K562 (cell line): ENCODE measurements at regions not wholly inside any gene's neighbourhood (a gene's known extent, or its start where the extent isn't known, plus 50 kb on each side); places are given as distances from the start of the nearest gene placed in this dataset.

Source experiments
- ATAC-seq: fragments of 200-7000 bp; cut with Tn5 transposase; 3 replicates; pipeline ENCODE4 v1.9.1; 2020; ENCODE audit warnings: moderate library complexity
- BruUV-seq: library from RNA; stranded (reverse); fragments of 400-500 nt; replicated peaks from 2 replicates; lab custom pipeline; 2021; lab: Mats Ljungman, UMichigan
- CTCF ChIA-PET: fragments of 300-600 bp; formaldehyde crosslinking; extraction: SDS; loops from one replicate; lab custom pipeline; 2021; ENCODE audit warnings: low intra/inter-chr PET ratio; lab: Yijun Ruan, JAX
- POLR2A ChIA-PET: fragments of 300-600, 350-650 bp; sonication (Branson Sonifier 250); formaldehyde crosslinking; extraction: SDS; loops from one replicate; lab custom pipeline; 2021; ENCODE audit warnings: antibody characterized with exemption, inconsistent platforms; lab: Yijun Ruan, JAX
- DNase-seq, 4 experiments: peaks; one replicate each; pipeline versions ENCODE4 v3.0.0 to v3.0.0-alpha.2; 2011 to 2018; ENCODE audit warnings: low spot score in 3 of 4, mixed read lengths in 3 of 4; ENCODE audit errors: extremely low read depth in 1 of 4
- FAIRE-seq: peaks from 2 replicates; lab custom pipeline; 2011; peaks lifted over from hg19 to GRCh38; lab: Jason Lieb, UNC
- H2AFZ ChIP-seq: 2 replicates; pipeline ENCODE4 v1.6.0; 2011; ENCODE audit warnings: low read depth, low read length, control low read depth, inconsistent platforms
- H3K27ac ChIP-seq: fragments of 200-600 bp; 3 replicates; pipeline ENCODE4 v1.8.0; 2011; ENCODE audit warnings: low read depth, mild to moderate bottlenecking, control low read depth, inconsistent platforms, low read length, moderate library complexity, mixed read lengths; ENCODE audit errors: extremely low read depth
- H3K27me3 ChIP-seq, 2 experiments: fragments of 300-600 bp in 1 of 2; 2 replicates in 1 of 2; 3 replicates in 1 of 2; pipeline versions ENCODE4 v1.6.0 to v1.8.0; 2011; ENCODE audit warnings: inconsistent platforms in 2 of 2, low read length in 2 of 2, mild to moderate bottlenecking in 1 of 2, mixed read lengths in 1 of 2, moderate library complexity in 1 of 2; ENCODE audit not compliant: control insufficient read depth in 2 of 2, insufficient read depth in 2 of 2
- H3K36me3 ChIP-seq: fragments of 300-600 bp; 3 replicates; pipeline ENCODE4 v1.8.0; 2011; ENCODE audit warnings: mild to moderate bottlenecking, low read length, inconsistent platforms; ENCODE audit not compliant: control insufficient read depth, insufficient read depth
- H3K4me1 ChIP-seq, 2 experiments: fragments of 200-600 bp in 1 of 2; replicated peaks in 1 of 2; 2 replicates in 1 of 2; 3 replicates in 1 of 2; pipeline versions ENCODE4 v1.5.1 to v1.8.0; 2011; ENCODE audit warnings: inconsistent platforms in 2 of 2, low read length in 2 of 2, mild to moderate bottlenecking in 1 of 2, mixed read lengths in 1 of 2, moderate library complexity in 1 of 2; ENCODE audit not compliant: control insufficient read depth in 2 of 2, insufficient read depth in 2 of 2
- H3K4me2 ChIP-seq: 2 replicates; pipeline ENCODE4 v1.6.1; 2011; ENCODE audit warnings: low read length, control low read depth, inconsistent platforms, mixed read lengths; ENCODE audit not compliant: insufficient read depth
- H3K4me3 ChIP-seq: fragments of 200-600 bp; sonication (generic), shearing (Covaris generic); 2 replicates; pipeline ENCODE4 v1.5.1; 2016; ENCODE audit warnings: control low read depth, inconsistent platforms
- H3K79me2 ChIP-seq: fragments of 200-600 bp; 3 replicates; pipeline ENCODE4 v1.8.0; 2011; ENCODE audit warnings: low read length, inconsistent platforms; ENCODE audit not compliant: control insufficient read depth, insufficient read depth
- H3K9ac ChIP-seq, 2 experiments: 2 replicates each; pipeline versions ENCODE4 v1.6.0 to v1.6.1; 2011; ENCODE audit warnings: low read depth in 2 of 2, low read length in 2 of 2, control low read depth in 1 of 2, inconsistent platforms in 1 of 2, mild to moderate bottlenecking in 1 of 2, mixed read lengths in 1 of 2; ENCODE audit not compliant: insufficient read depth in 1 of 2
- H3K9me1 ChIP-seq: one replicate; pipeline ENCODE4 v1.6.0; 2011; ENCODE audit warnings: inconsistent platforms, mild to moderate bottlenecking, low read length, moderate library complexity; ENCODE audit not compliant: control insufficient read depth, insufficient read depth
- H3K9me3 ChIP-seq: replicated peaks from 2 replicates; pipeline ENCODE4 v1.5.1; 2011; ENCODE audit warnings: low read depth, low read length, inconsistent platforms; ENCODE audit not compliant: control insufficient read depth, insufficient read depth
- H4K20me1 ChIP-seq: replicated peaks from 2 replicates; pipeline ENCODE4 v1.6.1; 2011; ENCODE audit warnings: low read length, inconsistent platforms, mixed read lengths; ENCODE audit not compliant: control insufficient read depth, insufficient read depth
- CHD4 ChIP-seq: fragments of 200-600 bp; sonication (generic); IDR thresholded peaks from 3 replicates; pipeline ENCODE4 v1.6.1; 2012; ENCODE audit warnings: low read depth, mild to moderate bottlenecking, mixed read lengths, low read length, inconsistent platforms; ENCODE audit not compliant: insufficient read depth, insufficient replicate concordance, poor library complexity, severe bottlenecking
- CTBP1 ChIP-seq: fragments of 450-650 bp; IDR thresholded peaks from 2 replicates; pipeline ENCODE4 v1.6.1; 2016; ENCODE audit warnings: borderline replicate concordance
- ELF2 ChIP-seq: fragments of 250-450 bp; sonication (Bioruptor Pico); IDR thresholded peaks from 2 replicates; pipeline ENCODE4 v1.5.0; 2021; ENCODE audit warnings: mild to moderate bottlenecking
- KDM1A ChIP-seq, 2 experiments: fragments of 450-650 bp; IDR thresholded peaks; 2 replicates each; pipeline ENCODE4 v1.6.1; 2016; ENCODE audit warnings: mild to moderate bottlenecking in 2 of 2
- MEF2A ChIP-seq: IDR thresholded peaks from 2 replicates; pipeline ENCODE4 v1.6.1; 2011; ENCODE audit warnings: low read depth, mild to moderate bottlenecking, low read length, moderate library complexity; ENCODE audit not compliant: control insufficient read depth
- NR2C1 ChIP-seq, 2 experiments: fragments of 450-650 bp; IDR thresholded peaks; 2 replicates each; pipeline ENCODE4 v1.6.1; 2017; ENCODE audit warnings: mild to moderate bottlenecking in 2 of 2, antibody characterized with exemption in 1 of 2, inconsistent platforms in 1 of 2, missing compliant biosample characterization in 1 of 2, missing genetic modification characterization in 1 of 2
- PYGO2 ChIP-seq: fragments of 450-650 bp; IDR thresholded peaks from 2 replicates; pipeline ENCODE4 v1.6.1; 2016; ENCODE audit warnings: mild to moderate bottlenecking, missing genetic modification characterization, moderate library complexity, missing compliant biosample characterization
- SP1 ChIP-seq: sonication (generic); formaldehyde crosslinking; IDR thresholded peaks from 2 replicates; pipeline ENCODE4 v1.8.1; 2022; ENCODE audit warnings: mild to moderate bottlenecking, missing genetic modification reagents
- SP2 ChIP-seq: IDR thresholded peaks from 2 replicates; pipeline ENCODE4 v1.6.1; 2011; ENCODE audit warnings: mild to moderate bottlenecking, low read depth, low read length, moderate library complexity; ENCODE audit not compliant: poor library complexity, severe bottlenecking; ENCODE audit errors: extremely low read depth
- SUPT5H ChIP-seq: fragments of 450-650 bp; IDR thresholded peaks from 2 replicates; pipeline ENCODE4 v1.6.1; 2016
- ZNF445 ChIP-seq: fragments of 250-450 bp; sonication (Bioruptor Pico); IDR thresholded peaks from 2 replicates; pipeline ENCODE4 v1.4.0; 2020; ENCODE audit warnings: low read depth, mild to moderate bottlenecking, moderate library complexity
- ZNF707 ChIP-seq: fragments of 250-450 bp; sonication (Bioruptor Pico); conservative IDR thresholded peaks from 2 replicates; pipeline ENCODE4 v1.8.0; 2022; ENCODE audit warnings: inconsistent platforms, mild to moderate bottlenecking, moderate library complexity
- WGBS: fragments of 100-300 bp; shearing (Covaris generic); methylation state at CpG from one replicate; pipeline ENCODE4 v1.1.6; 2016; ENCODE audit warnings: low coverage, mixed read lengths; ENCODE audit not compliant: insufficient coverage; ENCODE audit errors: missing lambda C conversion rate; 5-methylcytosine and 5-hydroxymethylcytosine counted together
- in situ Hi-C: fragments of 300-500 bp; cut with MboI; formaldehyde crosslinking; loops from 4 replicates; pipeline ENCODE4 v1.15.0; 2018; ENCODE audit warnings: inconsistent platforms, mixed read lengths
- intact Hi-C: fragments of 100-400 bp; cut with micrococcal nuclease; formaldehyde crosslinking; loops from 2 replicates; pipeline ENCODE4 v1.14.2; 2022
- TF ChIP-seq, protein P1 (sequence below): IDR thresholded peaks from 3 replicates; pipeline ENCODE4 v1.6.1; 2011; ENCODE audit warnings: borderline replicate concordance, mild to moderate bottlenecking; ENCODE audit not compliant: insufficient read length, insufficient read depth
- TF ChIP-seq, protein P2 (sequence below): fragments of 250-450 bp; sonication (Bioruptor Pico); IDR thresholded peaks from 2 replicates; pipeline ENCODE4 v1.4.0; 2020
- TF ChIP-seq, protein P3 (sequence below): sonication (generic); formaldehyde crosslinking; IDR thresholded peaks from 2 replicates; pipeline ENCODE4 v1.8.1; 2022; ENCODE audit warnings: missing genetic modification reagents
- TF ChIP-seq, protein P4 (sequence below): fragments of 250-450 bp; sonication (Bioruptor Pico); IDR thresholded peaks from 2 replicates; pipeline ENCODE4 v1.8.0; 2022; ENCODE audit warnings: inconsistent platforms
- TF ChIP-seq, protein P5 (sequence below): fragments of 450-650 bp; formaldehyde crosslinking; IDR thresholded peaks from 2 replicates; pipeline ENCODE4 v1.4.0; 2020; ENCODE audit warnings: mild to moderate bottlenecking, moderate library complexity

DNA sequence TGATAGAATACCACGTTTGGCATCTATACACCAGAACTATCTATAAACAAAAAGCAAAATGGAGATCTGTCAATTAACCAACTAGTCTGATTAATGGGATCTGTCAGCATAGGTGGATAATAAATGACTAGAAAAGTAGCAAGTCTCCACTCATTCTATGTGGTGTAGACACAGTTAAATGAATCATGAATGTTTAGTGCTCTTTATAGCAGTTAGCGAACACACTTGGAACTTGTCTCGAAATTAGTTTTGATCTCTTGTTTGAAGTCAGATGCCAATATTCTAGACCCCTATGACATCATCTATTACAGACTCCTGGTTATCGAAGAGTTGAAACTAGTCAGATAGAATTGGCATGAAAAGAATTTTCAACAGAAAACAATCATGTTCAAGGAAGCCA, 259.7 kb downstream of the AHR start:
- no peak overlapping the region for H2AFZ ChIP-seq
- H3K4me2 ChIP-seq: no peak overlapping the region
- no peaks in the 10 kb centered on the region for H3K9me1 ChIP-seq
- ChIA-PET POLR2A (no interaction called here), CTCF (no interaction called here)
- no peaks in the 10 kb centered on the region for H3K79me2 ChIP-seq
- BruUV-seq: no TSS peak
- in situ Hi-C loops (no loop called here), intact Hi-C loops (no loop called here)
- FAIRE-seq (no peak), DNase-seq (no peak), ATAC-seq (no peak)
- no peak overlapping the region for H3K9ac ChIP-seq
- H3K9me3 ChIP-seq: no peaks in the 10 kb centered on the region
- WGBS: 0% methylated on average over 4 of the region's 4 CpGs
- H3K4me1 ChIP-seq: no peaks in the 10 kb centered on the region
- no peaks in the 10 kb centered on the region for H3K27me3 ChIP-seq
- H4K20me1 ChIP-seq: no peaks in the 10 kb centered on the region
- H3K4me3 ChIP-seq: no peak overlapping the region
- H3K36me3 ChIP-seq: no peaks in the 10 kb centered on the region
- no peak overlapping the region for H3K27ac ChIP-seq
- TF ChIP-seq PYGO2 (no peak), SUPT5H (no peak), CTBP1 (no peak), ZNF707 (CRISPR knock-in tag) (no peak), KDM1A (IDR thresholded peaks at IDR 0.05) (no peak), ZNF445 (CRISPR knock-in tag) (no peak), ELF2 (no peak), CHD4 (no peak), SP1 (CRISPR knock-in tag) (no peak), NR2C1 (IDR thresholded peaks at IDR 0.05) (no peak), NR2C1 (tag; IDR thresholded peaks at IDR 0.05) (no peak), SP2 (no peak), MEF2A (no peak)
- TF ChIP-seq, protein P1, sequence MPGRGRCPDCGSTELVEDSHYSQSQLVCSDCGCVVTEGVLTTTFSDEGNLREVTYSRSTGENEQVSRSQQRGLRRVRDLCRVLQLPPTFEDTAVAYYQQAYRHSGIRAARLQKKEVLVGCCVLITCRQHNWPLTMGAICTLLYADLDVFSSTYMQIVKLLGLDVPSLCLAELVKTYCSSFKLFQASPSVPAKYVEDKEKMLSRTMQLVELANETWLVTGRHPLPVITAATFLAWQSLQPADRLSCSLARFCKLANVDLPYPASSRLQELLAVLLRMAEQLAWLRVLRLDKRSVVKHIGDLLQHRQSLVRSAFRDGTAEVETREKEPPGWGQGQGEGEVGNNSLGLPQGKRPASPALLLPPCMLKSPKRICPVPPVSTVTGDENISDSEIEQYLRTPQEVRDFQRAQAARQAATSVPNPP: no peak
- TF ChIP-seq, protein P2, sequence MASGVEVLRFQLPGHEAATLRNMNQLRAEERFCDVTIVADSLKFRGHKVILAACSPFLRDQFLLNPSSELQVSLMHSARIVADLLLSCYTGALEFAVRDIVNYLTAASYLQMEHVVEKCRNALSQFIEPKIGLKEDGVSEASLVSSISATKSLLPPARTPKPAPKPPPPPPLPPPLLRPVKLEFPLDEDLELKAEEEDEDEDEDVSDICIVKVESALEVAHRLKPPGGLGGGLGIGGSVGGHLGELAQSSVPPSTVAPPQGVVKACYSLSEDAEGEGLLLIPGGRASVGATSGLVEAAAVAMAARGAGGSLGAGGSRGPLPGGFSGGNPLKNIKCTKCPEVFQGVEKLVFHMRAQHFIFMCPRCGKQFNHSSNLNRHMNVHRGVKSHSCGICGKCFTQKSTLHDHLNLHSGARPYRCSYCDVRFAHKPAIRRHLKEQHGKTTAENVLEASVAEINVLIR (CRISPR knock-in tag): no peak
- TF ChIP-seq, protein P3, sequence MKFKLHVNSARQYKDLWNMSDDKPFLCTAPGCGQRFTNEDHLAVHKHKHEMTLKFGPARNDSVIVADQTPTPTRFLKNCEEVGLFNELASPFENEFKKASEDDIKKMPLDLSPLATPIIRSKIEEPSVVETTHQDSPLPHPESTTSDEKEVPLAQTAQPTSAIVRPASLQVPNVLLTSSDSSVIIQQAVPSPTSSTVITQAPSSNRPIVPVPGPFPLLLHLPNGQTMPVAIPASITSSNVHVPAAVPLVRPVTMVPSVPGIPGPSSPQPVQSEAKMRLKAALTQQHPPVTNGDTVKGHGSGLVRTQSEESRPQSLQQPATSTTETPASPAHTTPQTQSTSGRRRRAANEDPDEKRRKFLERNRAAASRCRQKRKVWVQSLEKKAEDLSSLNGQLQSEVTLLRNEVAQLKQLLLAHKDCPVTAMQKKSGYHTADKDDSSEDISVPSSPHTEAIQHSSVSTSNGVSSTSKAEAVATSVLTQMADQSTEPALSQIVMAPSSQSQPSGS: no peak
- TF ChIP-seq, protein P4, sequence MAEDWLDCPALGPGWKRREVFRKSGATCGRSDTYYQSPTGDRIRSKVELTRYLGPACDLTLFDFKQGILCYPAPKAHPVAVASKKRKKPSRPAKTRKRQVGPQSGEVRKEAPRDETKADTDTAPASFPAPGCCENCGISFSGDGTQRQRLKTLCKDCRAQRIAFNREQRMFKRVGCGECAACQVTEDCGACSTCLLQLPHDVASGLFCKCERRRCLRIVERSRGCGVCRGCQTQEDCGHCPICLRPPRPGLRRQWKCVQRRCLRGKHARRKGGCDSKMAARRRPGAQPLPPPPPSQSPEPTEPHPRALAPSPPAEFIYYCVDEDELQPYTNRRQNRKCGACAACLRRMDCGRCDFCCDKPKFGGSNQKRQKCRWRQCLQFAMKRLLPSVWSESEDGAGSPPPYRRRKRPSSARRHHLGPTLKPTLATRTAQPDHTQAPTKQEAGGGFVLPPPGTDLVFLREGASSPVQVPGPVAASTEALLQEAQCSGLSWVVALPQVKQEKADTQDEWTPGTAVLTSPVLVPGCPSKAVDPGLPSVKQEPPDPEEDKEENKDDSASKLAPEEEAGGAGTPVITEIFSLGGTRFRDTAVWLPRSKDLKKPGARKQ (CRISPR knock-in tag): no peak
- TF ChIP-seq, protein P5, sequence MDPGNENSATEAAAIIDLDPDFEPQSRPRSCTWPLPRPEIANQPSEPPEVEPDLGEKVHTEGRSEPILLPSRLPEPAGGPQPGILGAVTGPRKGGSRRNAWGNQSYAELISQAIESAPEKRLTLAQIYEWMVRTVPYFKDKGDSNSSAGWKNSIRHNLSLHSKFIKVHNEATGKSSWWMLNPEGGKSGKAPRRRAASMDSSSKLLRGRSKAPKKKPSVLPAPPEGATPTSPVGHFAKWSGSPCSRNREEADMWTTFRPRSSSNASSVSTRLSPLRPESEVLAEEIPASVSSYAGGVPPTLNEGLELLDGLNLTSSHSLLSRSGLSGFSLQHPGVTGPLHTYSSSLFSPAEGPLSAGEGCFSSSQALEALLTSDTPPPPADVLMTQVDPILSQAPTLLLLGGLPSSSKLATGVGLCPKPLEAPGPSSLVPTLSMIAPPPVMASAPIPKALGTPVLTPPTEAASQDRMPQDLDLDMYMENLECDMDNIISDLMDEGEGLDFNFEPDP (CRISPR knock-in tag): no peak
